Spleen (tissue), 11 donors: ENCODE measurements at regions not wholly inside any gene's neighbourhood (a gene's known extent, or its start where the extent isn't known, plus 50 kb on each side); places are given as distances from the start of the nearest gene placed in this dataset.

ENCODE experiments used
- DNase-seq: peaks from one replicate; pipeline ENCODE4 v3.0.0-alpha.2; 2020
- H3K27ac ChIP-seq, 8 donors: fragments of 200-600 bp; sonication (generic) in 7 of 8; 1 replicate in 4 of 8; 2 replicates in 4 of 8; pipeline versions ENCODE4 v1.5.0 to v1.8.0; 2016 to 2021; ENCODE audit warnings: inconsistent platforms in 4 of 8, mild to moderate bottlenecking in 4 of 8, moderate library complexity in 1 of 8
- H3K27me3 ChIP-seq, 7 donors: fragments of 200-600 bp; sonication (generic) in 6 of 7; replicated peaks in 1 of 7; 1 replicate in 4 of 7; 2 replicates in 3 of 7; pipeline versions ENCODE4 v1.5.0 to v1.8.0; 2016 to 2021; ENCODE audit warnings: inconsistent platforms in 3 of 7, mild to moderate bottlenecking in 1 of 7
- H3K36me3 ChIP-seq, 6 donors: fragments of 200-600 bp; sonication (generic) in 5 of 6; 1 replicate in 4 of 6; 2 replicates in 2 of 6; pipeline versions ENCODE4 v1.5.0 to v1.8.0; 2016 to 2021; ENCODE audit warnings: inconsistent platforms in 2 of 6
- H3K4me1 ChIP-seq, 6 donors: fragments of 200-600 bp; sonication (generic) in 5 of 6; 1 replicate in 3 of 6; 2 replicates in 3 of 6; pipeline versions ENCODE4 v1.5.0 to v1.8.0; 2016 to 2021; ENCODE audit warnings: inconsistent platforms in 3 of 6
- H3K4me3 ChIP-seq, 8 donors: fragments of 200-600 bp; sonication (generic) in 7 of 8; 1 replicate in 4 of 8; 2 replicates in 4 of 8; pipeline versions ENCODE4 v1.5.0 to v1.8.0; 2016 to 2021; ENCODE audit warnings: inconsistent platforms in 4 of 8, mild to moderate bottlenecking in 4 of 8, moderate library complexity in 2 of 8
- H3K9me3 ChIP-seq, 8 donors: fragments of 200-600 bp; sonication (generic) in 7 of 8; 1 replicate in 4 of 8; 2 replicates in 4 of 8; pipeline versions ENCODE4 v1.5.0 to v1.8.0; 2016 to 2021; ENCODE audit warnings: inconsistent platforms in 4 of 8
- CTCF ChIP-seq, 11 experiments: fragments of 200-600 bp in 7 of 11; fragments of 450-650 bp in 4 of 11; sonication (generic) in 4 of 11; IDR thresholded peaks in 8 of 11; conservative IDR thresholded peaks in 3 of 11; 1 replicate in 7 of 11; 2 replicates in 4 of 11; pipeline versions ENCODE4 v1.4.0 to v1.8.0; 2016 to 2021; ENCODE audit warnings: antibody characterized with exemption in 11 of 11, inconsistent platforms in 4 of 11, mild to moderate bottlenecking in 1 of 11
- POLR2A ChIP-seq, 3 donors: fragments of 450-650 bp; IDR thresholded peaks; one replicate each; pipeline ENCODE4 v1.5.1; 2017; ENCODE audit warnings: antibody characterized with exemption in 3 of 3, mild to moderate bottlenecking in 1 of 3
- POLR2AphosphoS5 ChIP-seq, 3 donors: sonication (generic); formaldehyde crosslinking; IDR thresholded peaks; one replicate each; pipeline ENCODE4 v1.5.1; 2017; ENCODE audit warnings: antibody characterized with exemption in 3 of 3
- WGBS, 5 donors: extraction: QIAGEN DNeasy Blood & Tissue Kit in 3 of 5; methylation state at CpG; one replicate each; pipeline versions ENCODE4 v1.1.5 to v1.1.7; 2013 to 2018; 5-methylcytosine and 5-hydroxymethylcytosine counted together
- intact Hi-C: fragments of 100-400 bp; cut with DNase I; formaldehyde crosslinking; loops from one replicate; pipeline ENCODE4 v1.15.0; 2023; ENCODE audit warnings: low total_unique reads
- donor health status: healthy with polysubstance abuse.
- donor health status: DM: no; HTN: no; CAD: no; lungs with moderate emphysema.
- donor health status: DM: no; HTN: no; CAD: no.
- donor health status: Bipolar disorder and iron deficiency.
- donor health status: healthy.
- donor health status: DM: no; HTN: no; CAD: no.
- donor health status: DM: yes; HTN: yes; CAD: no.

DNA sequence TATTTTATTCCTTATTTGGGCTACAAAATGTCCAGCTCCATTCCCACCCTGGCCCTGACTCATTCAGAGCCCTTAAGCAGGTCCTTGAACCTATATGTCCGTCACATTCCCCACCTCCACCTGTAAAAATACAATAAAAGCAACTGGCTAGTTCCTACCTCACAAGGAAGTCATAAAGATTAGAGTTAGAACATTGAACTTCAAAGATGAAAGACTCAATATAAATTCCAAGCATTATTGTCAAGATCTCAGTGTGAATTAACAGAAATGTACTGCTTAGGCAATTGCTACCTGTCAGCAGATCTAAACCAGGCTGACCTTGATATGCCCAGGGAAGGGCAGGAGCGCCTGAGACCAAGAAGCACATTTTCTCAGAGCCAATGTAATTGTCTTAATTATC is 221.8 kb downstream of the ENC1 start:
- TF ChIP-seq POLR2A (IDR thresholded peaks at IDR 0.05) = no peak
- TF ChIP-seq CTCF (IDR thresholded peaks at IDR 0.05 in 8 of 11, conservative IDR thresholded peaks at IDR 0.05 in 3 of 11) = no peak
- no peak for TF ChIP-seq POLR2AphosphoS5 (IDR thresholded peaks at IDR 0.05)
- DNase-seq = no peak
- intact Hi-C loops = no loop called here
- H3K27me3 ChIP-seq = no peaks in the 10 kb centered on the region
- 85 to 95% (median 90%) methylated on average over 2 of the region's 2 CpGs for WGBS, 5 donors
- H3K36me3 ChIP-seq = no peaks in the 10 kb centered on the region
- H3K4me3 ChIP-seq = no peak overlapping the region
- H3K9me3 ChIP-seq = no peaks in the 10 kb centered on the region
- peaks cover 0 to 7% (median 0%) of the 10 kb centered on the region in 6 donors for H3K4me1 ChIP-seq
- H3K27ac ChIP-seq = no peak overlapping the region

GRCh38 chr5:74418261-74418660 is 222.3 kb downstream of the ENC1 start:
- Histone ChIP-seq H3K36me3 (no peaks in the 10 kb centered on the region), H3K27me3 (no peaks in the 10 kb centered on the region), H3K4me1 (peaks cover 0 to 7% (median 0%) of the 10 kb centered on the region in 6 donors), H3K27ac (no peak overlapping the region), H3K4me3 (no peak overlapping the region), H3K9me3 (no peaks in the 10 kb centered on the region)
- intact Hi-C loops = no loop called here
- WGBS, 5 donors = 84 to 96% (median 87%) methylated on average over 1 of the region's 1 CpG
- no peak for DNase-seq
- TF ChIP-seq CTCF (IDR thresholded peaks at IDR 0.05 in 8 of 11, conservative IDR thresholded peaks at IDR 0.05 in 3 of 11) (no peak), POLR2A (IDR thresholded peaks at IDR 0.05) (no peak), POLR2AphosphoS5 (IDR thresholded peaks at IDR 0.05) (no peak)

DNA sequence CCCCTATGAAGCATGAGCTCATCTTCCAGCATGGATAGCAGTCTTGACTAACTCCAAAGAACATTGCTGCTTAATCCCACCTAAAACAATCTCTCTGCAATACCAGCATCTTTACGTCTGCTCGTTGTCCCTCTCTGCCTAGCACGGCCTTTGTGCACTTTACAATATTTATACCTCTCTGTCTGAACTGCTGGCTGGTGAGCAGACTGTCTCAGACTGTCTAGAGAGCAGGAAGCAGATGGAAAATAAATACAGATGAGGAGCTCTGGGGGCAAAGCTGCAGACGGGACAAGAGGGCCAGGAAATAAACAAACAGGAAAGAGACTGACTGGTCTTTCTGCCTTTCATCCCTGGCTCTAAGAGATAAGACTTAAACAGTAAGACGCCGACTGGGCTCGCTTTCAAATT is 224.8 kb downstream of the ENC1 start:
- Histone ChIP-seq H3K27ac (no peak overlapping the region), H3K9me3 (no peaks in the 10 kb centered on the region), H3K4me1 (peaks cover 0 to 12% (median 0%) of the 10 kb centered on the region in 6 donors), H3K36me3 (no peaks in the 10 kb centered on the region), H3K27me3 (no peaks in the 10 kb centered on the region), H3K4me3 (no peak overlapping the region)
- intact Hi-C loops = no loop called here
- no peak for DNase-seq
- no peak for TF ChIP-seq CTCF (IDR thresholded peaks at IDR 0.05 in 8 of 11, conservative IDR thresholded peaks at IDR 0.05 in 3 of 11)
- no peak for TF ChIP-seq POLR2AphosphoS5 (IDR thresholded peaks at IDR 0.05)
- no peak for TF ChIP-seq POLR2A (IDR thresholded peaks at IDR 0.05)
- WGBS, 5 donors = 11 to 20% (median 13%) methylated on average over 7 of the region's 7 CpGs

DNA sequence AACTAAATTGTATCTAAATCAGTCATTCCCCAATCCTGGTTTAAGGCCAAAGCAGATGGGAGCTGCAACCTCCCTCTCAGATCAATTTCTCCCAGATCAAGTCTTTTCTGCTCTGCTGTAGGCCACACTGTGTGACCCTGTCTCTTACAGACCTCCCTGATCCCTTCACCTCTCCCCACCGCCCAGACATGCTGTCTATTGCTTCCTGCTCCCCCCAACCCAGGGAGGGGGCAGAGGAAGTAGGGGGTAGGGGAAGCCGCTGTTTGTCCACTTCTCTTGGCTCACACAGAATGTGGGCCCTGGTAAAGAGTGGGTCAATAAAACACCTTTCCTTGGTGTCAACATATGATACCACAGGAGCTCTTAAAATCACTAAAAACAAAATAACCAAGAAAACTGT is 226.3 kb downstream of the ENC1 start:
- WGBS, 5 donors = 51 to 80% (median 60%) methylated on average over 2 of the region's 2 CpGs
- no peaks in the 10 kb centered on the region for H3K9me3 ChIP-seq
- H3K27ac ChIP-seq = no peak overlapping the region
- DNase-seq = no peak
- no peaks in the 10 kb centered on the region for H3K27me3 ChIP-seq
- H3K36me3 ChIP-seq = no peaks in the 10 kb centered on the region
- intact Hi-C loops = no loop called here
- TF ChIP-seq POLR2A (IDR thresholded peaks at IDR 0.05) (no peak), CTCF (IDR thresholded peaks at IDR 0.05 in 8 of 11, conservative IDR thresholded peaks at IDR 0.05 in 3 of 11) (no peak)
- H3K4me1 ChIP-seq = peaks cover 0 to 12% (median 0%) of the 10 kb centered on the region in 6 donors
- H3K4me3 ChIP-seq = no peak overlapping the region
